H1 (cell line): ENCODE measurements at regions not wholly inside any gene's neighbourhood (a gene's known extent, or its start where the extent isn't known, plus 50 kb on each side); places are given as distances from the start of the nearest gene placed in this dataset.

ENCODE experiments used
- CTCF ChIP-seq, 3 experiments: IDR thresholded peaks; 1 replicate in 2 of 3; 2 replicates in 1 of 3; pipeline versions ENCODE4 v1.5.1 to v1.6.1; 2011; ENCODE audit warnings: low read length in 3 of 3, mild to moderate bottlenecking in 3 of 3, inconsistent platforms in 2 of 3, low read depth in 1 of 3, moderate library complexity in 1 of 3; ENCODE audit not compliant: insufficient read depth in 1 of 3; ENCODE audit errors: control extremely low read depth in 1 of 3
- EZH2 ChIP-seq: fragments of 200-600 bp; sonication (generic); IDR thresholded peaks from 2 replicates; pipeline ENCODE4 v1.7.1; 2012; ENCODE audit warnings: low read depth, mild to moderate bottlenecking, moderate library complexity, low read length, inconsistent platforms; ENCODE audit not compliant: severe bottlenecking
- HDAC2 ChIP-seq, 2 experiments: fragments of 300-600 bp in 1 of 2; sonication (generic) in 1 of 2; IDR thresholded peaks; 2 replicates each; pipeline ENCODE4 v1.6.1; 2011 to 2012; ENCODE audit warnings: low read depth in 2 of 2, low read length in 2 of 2, mild to moderate bottlenecking in 2 of 2, moderate library complexity in 2 of 2, borderline replicate concordance in 1 of 2, inconsistent platforms in 1 of 2
- JUND ChIP-seq: IDR thresholded peaks from 2 replicates; pipeline ENCODE4 v1.6.1; 2011; ENCODE audit warnings: mild to moderate bottlenecking, improper control_type of control experiment, low read length
- MAFK ChIP-seq: IDR thresholded peaks from 2 replicates; pipeline ENCODE4 v1.6.1; 2012; ENCODE audit warnings: low read depth, mild to moderate bottlenecking, improper control_type of control experiment, low read length
- POLR2A ChIP-seq, 2 experiments: IDR thresholded peaks; 1 replicate in 1 of 2; 2 replicates in 1 of 2; pipeline ENCODE4 v1.6.1; 2011; ENCODE audit warnings: low read depth in 2 of 2, low read length in 2 of 2, mild to moderate bottlenecking in 2 of 2; ENCODE audit errors: control extremely low read depth in 1 of 2
- RAD21 ChIP-seq, 2 experiments: IDR thresholded peaks in 1 of 2; conservative IDR thresholded peaks in 1 of 2; 2 replicates each; pipeline ENCODE4 v1.6.1; 2011; ENCODE audit warnings: low read depth in 2 of 2, low read length in 2 of 2, improper control_type of control experiment in 1 of 2, inconsistent platforms in 1 of 2, mild to moderate bottlenecking in 1 of 2, moderate library complexity in 1 of 2
- RBBP5 ChIP-seq: IDR thresholded peaks from 2 replicates; pipeline ENCODE4 v1.7.1; 2012; ENCODE audit warnings: low read depth, mild to moderate bottlenecking, inconsistent platforms, low read length, moderate library complexity, borderline replicate concordance
- SP1 ChIP-seq: IDR thresholded peaks from 2 replicates; pipeline ENCODE4 v1.6.1; 2011; ENCODE audit warnings: low read depth, low read length
- TEAD4 ChIP-seq: IDR thresholded peaks from 2 replicates; pipeline ENCODE4 v1.6.1; 2012; ENCODE audit warnings: low read depth, low read length, inconsistent platforms, mixed read lengths
- YY1 ChIP-seq: IDR thresholded peaks from 2 replicates; pipeline ENCODE4 v1.6.1; 2011; ENCODE audit warnings: low read depth, mild to moderate bottlenecking, low read length

- TF ChIP-seq RAD21 (IDR thresholded peaks at IDR 0.05 in 1 of 2, conservative IDR thresholded peaks at IDR 0.05 in 1 of 2; ENCODE audit: low read depth in 2 of 2, low read length in 2 of 2) (no peak), CTCF (IDR thresholded peaks at IDR 0.05; ENCODE audit: control extremely low read depth in 1 of 3, insufficient read depth in 1 of 3, low read depth in 1 of 3, low read length in 3 of 3) (no peak), HDAC2 (IDR thresholded peaks at IDR 0.05; ENCODE audit: borderline replicate concordance in 1 of 2, low read depth in 2 of 2, low read length in 2 of 2) (no peak), RBBP5 (no peak), MAFK (no peak), SP1 (no peak), EZH2 (no peak), YY1 (no peak), POLR2A (IDR thresholded peaks at IDR 0.05; ENCODE audit: control extremely low read depth in 1 of 2, low read depth in 2 of 2, low read length in 2 of 2) (no peak), TEAD4 (no peak), JUND (no peak)
Observed at GRCh38 chr10:57807906-57808305, 459.8 kb downstream of the IPMK start.
